A549 (cell line): ENCODE measurements at regions not wholly inside any gene's neighbourhood (a gene's known extent, or its start where the extent isn't known, plus 50 kb on each side); places are given as distances from the start of the nearest gene placed in this dataset.
"Not testable (repeated sequence)": the region's sequence is repeated elsewhere in the genome, so short reads cannot be mapped to it uniquely, and the experiment has no call there.

Experiments
- ATAC-seq, 2 experiments: fragments of 200-7000 bp in 1 of 2; fragments of >200 bp in 1 of 2; cut with Nextera tagmentation in 1 of 2; cut with Tn5 transposase in 1 of 2; 3 replicates each; pipeline versions ENCODE4 v1.8.0 to v1.9.1; 2018 to 2020; ENCODE audit warnings: mild to moderate bottlenecking in 1 of 2, moderate library complexity in 1 of 2
- CTCF ChIA-PET: fragments of 300-600 bp; sonication (Branson Sonifier 250); formaldehyde crosslinking; extraction: SDS; loops from one replicate; lab custom pipeline; 2021; ENCODE audit warnings: antibody characterized with exemption, inconsistent platforms; lab: Yijun Ruan, JAX
- POLR2A ChIA-PET: fragments of 350-600 bp; formaldehyde crosslinking; extraction: SDS; loops from one replicate; lab custom pipeline; 2021; ENCODE audit warnings: antibody characterized with exemption, inconsistent platforms; lab: Yijun Ruan, JAX
- DNase-seq, 2 experiments: peaks; one replicate each; pipeline versions ENCODE4 v3.0.0 to v3.0.0-alpha.2; 2011 to 2016; ENCODE audit warnings: low read depth in 1 of 2, low spot score in 1 of 2
- FAIRE-seq: peaks from 2 replicates; lab custom pipeline; 2011; peaks lifted over from hg19 to GRCh38; lab: Jason Lieb, UNC
- H3K27ac ChIP-seq, 2 experiments: fragments of >200 bp; sonication (Bioruptor Twin); formaldehyde crosslinking; 3 replicates each; pipeline ENCODE4 v1.5.1; 2016 to 2017
- H3K4me1 ChIP-seq: fragments of >200 bp; sonication (Bioruptor Twin); formaldehyde crosslinking; 3 replicates; pipeline ENCODE4 v1.6.1; 2016
- H3K4me2 ChIP-seq: fragments of >200 bp; sonication (Bioruptor Twin); formaldehyde crosslinking; 3 replicates; pipeline ENCODE4 v1.6.1; 2016
- H3K4me3 ChIP-seq: fragments of >200 bp; sonication (Bioruptor Twin); formaldehyde crosslinking; 3 replicates; pipeline ENCODE4 v1.5.1; 2016
- H3K9me3 ChIP-seq: fragments of >200 bp; sonication (Bioruptor Twin); formaldehyde crosslinking; 3 replicates; pipeline ENCODE4 v1.6.1; 2016
- BHLHE40 ChIP-seq: IDR thresholded peaks from 2 replicates; pipeline ENCODE4 v1.6.1; 2012; ENCODE audit warnings: low read depth, low read length, inconsistent platforms
- CBX2 ChIP-seq: fragments of 200-600 bp; sonication (generic); IDR thresholded peaks from 2 replicates; pipeline ENCODE4 v1.6.1; 2016; ENCODE audit warnings: low read depth, mild to moderate bottlenecking, borderline replicate concordance
- EHF ChIP-seq: fragments of 250-450 bp; sonication (Bioruptor Pico); IDR thresholded peaks from 2 replicates; pipeline ENCODE4 v1.5.0; 2020; ENCODE audit warnings: mild to moderate bottlenecking
- FOSB ChIP-seq: fragments of 250-450 bp; sonication (Bioruptor Pico); IDR thresholded peaks from 2 replicates; pipeline ENCODE4 v1.5.0; 2020; ENCODE audit warnings: mild to moderate bottlenecking, moderate library complexity
- FOSL2 ChIP-seq, 2 experiments: fragments of 450-650 bp in 1 of 2; fragments of >200 bp in 1 of 2; sonication (Bioruptor Twin) in 1 of 2; formaldehyde crosslinking; IDR thresholded peaks; 2 replicates each; pipeline versions ENCODE4 v1.5.0 to v1.6.1; 2016 to 2020; ENCODE audit warnings: mild to moderate bottlenecking in 1 of 2, moderate library complexity in 1 of 2
- FOXS1 ChIP-seq: fragments of 250-450 bp; sonication (Bioruptor Pico); IDR thresholded peaks from 2 replicates; pipeline ENCODE4 v1.5.0; 2020; ENCODE audit warnings: mild to moderate bottlenecking, moderate library complexity
- HMGXB4 ChIP-seq: fragments of 250-450 bp; sonication (Bioruptor Pico); IDR thresholded peaks from 2 replicates; pipeline ENCODE4 v1.5.0; 2021; ENCODE audit warnings: mild to moderate bottlenecking, moderate library complexity, borderline replicate concordance
- HOXB13 ChIP-seq: fragments of 250-450 bp; sonication (Bioruptor Pico); IDR thresholded peaks from 2 replicates; pipeline ENCODE4 v1.5.0; 2020; ENCODE audit warnings: low read depth, mild to moderate bottlenecking, moderate library complexity
- JUN ChIP-seq, 2 experiments: fragments of >200 bp; sonication (Bioruptor Twin); formaldehyde crosslinking; IDR thresholded peaks; 2 replicates in 1 of 2; 3 replicates in 1 of 2; pipeline ENCODE4 v1.6.1; 2016 to 2017
- KDM5A ChIP-seq: fragments of 200-600 bp; sonication (generic); IDR thresholded peaks from 2 replicates; pipeline ENCODE4 v1.6.1; 2016; ENCODE audit warnings: antibody characterized with exemption, mild to moderate bottlenecking
- MAZ ChIP-seq: fragments of 150-350 bp; IDR thresholded peaks from 2 replicates; pipeline ENCODE4 v1.6.1; 2014; ENCODE audit warnings: antibody characterized with exemption, low read depth, low read length, borderline replicate concordance
- NPAS2 ChIP-seq: fragments of 250-450 bp; sonication (Bioruptor Pico); IDR thresholded peaks from 2 replicates; pipeline ENCODE4 v1.8.0; 2022; ENCODE audit warnings: mild to moderate bottlenecking, moderate library complexity, borderline replicate concordance
- PHF8 ChIP-seq: fragments of 200-600 bp; sonication (generic); IDR thresholded peaks from 2 replicates; pipeline ENCODE4 v1.6.1; 2016; ENCODE audit warnings: low read depth, mild to moderate bottlenecking, antibody characterized with exemption, moderate library complexity, borderline replicate concordance
- POLR2AphosphoS2 ChIP-seq: conservative IDR thresholded peaks from 2 replicates; pipeline ENCODE4 v1.6.1; 2012; ENCODE audit warnings: low read length, improper control_type of control experiment, inconsistent platforms
- RAD21 ChIP-seq, 2 experiments: fragments of >200 bp in 1 of 2; sonication (Bioruptor Twin) in 1 of 2; formaldehyde crosslinking in 1 of 2; IDR thresholded peaks in 1 of 2; conservative IDR thresholded peaks in 1 of 2; 2 replicates in 1 of 2; 3 replicates in 1 of 2; pipeline ENCODE4 v1.6.1; 2012 to 2018; ENCODE audit warnings: inconsistent platforms in 1 of 2
- RCOR1 ChIP-seq: fragments of 150-350 bp; IDR thresholded peaks from 2 replicates; pipeline ENCODE4 v1.6.1; 2014; ENCODE audit warnings: antibody characterized with exemption, low read length, low read depth
- RFX5 ChIP-seq: fragments of 450-650 bp; IDR thresholded peaks from 2 replicates; pipeline ENCODE4 v1.7.1; 2014; ENCODE audit warnings: antibody characterized with exemption, mild to moderate bottlenecking, moderate library complexity
- RNF2 ChIP-seq: fragments of 200-600 bp; sonication (generic); IDR thresholded peaks from 2 replicates; pipeline ENCODE4 v1.6.1; 2016; ENCODE audit warnings: low read depth, mild to moderate bottlenecking, antibody characterized with exemption, moderate library complexity, borderline replicate concordance
- SREBF2 ChIP-seq: fragments of 450-650 bp; IDR thresholded peaks from 2 replicates; pipeline ENCODE4 v1.6.1; 2014; ENCODE audit warnings: mild to moderate bottlenecking, moderate library complexity
- whole genome bisulfite sequencing: methylation state at CpG from one replicate; pipeline ENCODE4 v1.1.6; 2017; ENCODE audit errors: missing lambda C conversion rate; 5-methylcytosine and 5-hydroxymethylcytosine counted together
- TF ChIP-seq, protein P1 (sequence below): IDR thresholded peaks from 2 replicates; pipeline ENCODE4 v1.6.1; 2012
- TF ChIP-seq, protein P2 (sequence below): fragments of >200 bp; sonication (Bioruptor Twin); formaldehyde crosslinking; IDR thresholded peaks from 3 replicates; pipeline ENCODE4 v1.6.1; 2016
- TF ChIP-seq, protein P3 (sequence below): fragments of >200 bp; sonication (Bioruptor Twin); formaldehyde crosslinking; IDR thresholded peaks from 2 replicates; pipeline ENCODE4 v1.6.1; 2016

DNA sequence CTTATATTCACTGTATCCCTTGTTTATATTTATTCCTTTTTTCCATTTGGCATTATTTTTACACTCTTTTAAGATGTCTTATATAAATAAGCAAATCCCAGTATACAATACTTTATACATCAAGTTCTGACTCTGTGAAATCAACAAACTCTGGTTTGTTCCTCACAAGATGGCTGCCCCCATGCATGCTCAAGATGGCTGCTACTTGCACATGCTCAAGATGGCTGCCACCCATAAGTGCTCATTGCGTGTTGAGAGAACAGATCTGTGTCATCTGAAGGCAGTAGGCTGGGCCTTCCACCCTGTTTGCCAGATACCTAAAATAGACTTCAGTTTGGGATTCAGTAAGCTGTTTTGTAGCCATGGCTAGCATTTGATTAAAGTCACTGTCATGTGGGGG, 666.2 kb downstream of the TYW1 start:
- ChIA-PET CTCF (no interaction called here), POLR2A (no interaction called here)
- 30% methylated on average over 1 of the region's 1 CpG for WGBS
- FAIRE-seq (no peak), ATAC-seq (no peak), DNase-seq (no peak)
- TF ChIP-seq, protein P1, sequence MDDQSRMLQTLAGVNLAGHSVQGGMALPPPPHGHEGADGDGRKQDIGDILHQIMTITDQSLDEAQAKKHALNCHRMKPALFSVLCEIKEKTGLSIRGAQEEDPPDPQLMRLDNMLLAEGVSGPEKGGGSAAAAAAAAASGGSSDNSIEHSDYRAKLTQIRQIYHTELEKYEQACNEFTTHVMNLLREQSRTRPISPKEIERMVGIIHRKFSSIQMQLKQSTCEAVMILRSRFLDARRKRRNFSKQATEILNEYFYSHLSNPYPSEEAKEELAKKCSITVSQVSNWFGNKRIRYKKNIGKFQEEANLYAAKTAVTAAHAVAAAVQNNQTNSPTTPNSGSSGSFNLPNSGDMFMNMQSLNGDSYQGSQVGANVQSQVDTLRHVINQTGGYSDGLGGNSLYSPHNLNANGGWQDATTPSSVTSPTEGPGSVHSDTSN, result no peak
- TF ChIP-seq CBX2 (no peak), BHLHE40 (no peak), RFX5 (no peak), MAZ (no peak), POLR2AphosphoS2 (no peak), JUN (IDR thresholded peaks at IDR 0.05) (no peak), PHF8 (no peak), RNF2 (no peak), FOSL2 (IDR thresholded peaks at IDR 0.05) (no peak), FOSL2 (CRISPR knock-in tag; IDR thresholded peaks at IDR 0.05) (no peak), FOSB (CRISPR knock-in tag) (no peak), KDM5A (no peak)
- Histone ChIP-seq H3K27ac (no peak overlapping the region), H3K4me2 (no peak overlapping the region), H3K4me1 (no peaks in the 10 kb centered on the region), H3K9me3 (0 out of 3 replicates have a peak, but pooled peaks cover 4% of the 10 kb centered on the region), H3K4me3 (no peak overlapping the region)

GRCh38 chr7:67663644-67664043, 667.0 kb downstream of the TYW1 start:
- no peaks in the 10 kb centered on the region for H3K4me1 ChIP-seq
- POLR2A ChIA-PET, result no interaction called here
- no peak for ATAC-seq
- no peak for TF ChIP-seq RNF2
- TF ChIP-seq, protein P2, sequence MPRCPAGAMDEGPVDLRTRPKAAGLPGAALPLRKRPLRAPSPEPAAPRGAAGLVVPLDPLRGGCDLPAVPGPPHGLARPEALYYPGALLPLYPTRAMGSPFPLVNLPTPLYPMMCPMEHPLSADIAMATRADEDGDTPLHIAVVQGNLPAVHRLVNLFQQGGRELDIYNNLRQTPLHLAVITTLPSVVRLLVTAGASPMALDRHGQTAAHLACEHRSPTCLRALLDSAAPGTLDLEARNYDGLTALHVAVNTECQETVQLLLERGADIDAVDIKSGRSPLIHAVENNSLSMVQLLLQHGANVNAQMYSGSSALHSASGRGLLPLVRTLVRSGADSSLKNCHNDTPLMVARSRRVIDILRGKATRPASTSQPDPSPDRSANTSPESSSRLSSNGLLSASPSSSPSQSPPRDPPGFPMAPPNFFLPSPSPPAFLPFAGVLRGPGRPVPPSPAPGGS, result no peak
- TF ChIP-seq HOXB13 (CRISPR knock-in tag), result no peak
- TF ChIP-seq NPAS2 (CRISPR knock-in tag), result no peak
- TF ChIP-seq CBX2, result no peak
- TF ChIP-seq, protein P3, sequence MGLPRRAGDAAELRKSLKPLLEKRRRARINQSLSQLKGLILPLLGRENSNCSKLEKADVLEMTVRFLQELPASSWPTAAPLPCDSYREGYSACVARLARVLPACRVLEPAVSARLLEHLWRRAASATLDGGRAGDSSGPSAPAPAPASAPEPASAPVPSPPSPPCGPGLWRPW, result no peak
- no peak for TF ChIP-seq HMGXB4 (CRISPR knock-in tag)
- no peak for TF ChIP-seq RAD21 (conservative IDR thresholded peaks at IDR 0.05 in 1 of 2, IDR thresholded peaks at IDR 0.05 in 1 of 2)
- TF ChIP-seq RCOR1, result no peak
- TF ChIP-seq FOXS1, result no peak
- TF ChIP-seq EHF, result no peak
- no peak for TF ChIP-seq SREBF2
- no peak for TF ChIP-seq KDM5A
- CTCF ChIA-PET, result no interaction called here
- no peak overlapping the region for H3K4me2 ChIP-seq
- H3K9me3 ChIP-seq, result 0 out of 3 replicates have a peak, but pooled peaks cover 4% of the 10 kb centered on the region
- no peak for FAIRE-seq
- no peak for DNase-seq
- 8% methylated on average over 1 of the region's 1 CpG for WGBS
- H3K27ac ChIP-seq, result no peak overlapping the region
- H3K4me3 ChIP-seq, result no peak overlapping the region

GRCh38 chr7:67666359-67666758, 669.7 kb downstream of the TYW1 start:
- H3K4me1 ChIP-seq, H3K4me2 ChIP-seq, DNase-seq, H3K27ac ChIP-seq, H3K9me3 ChIP-seq, ATAC-seq, FAIRE-seq, POLR2A ChIA-PET, H3K4me3 ChIP-seq, CTCF ChIA-PET: not testable (repeated sequence)
- WGBS, result 10% methylated on average over 4 of the region's 4 CpGs
